Esophagus squamous epithelium (tissue), 4 donors: ENCODE measurements at regions not wholly inside any gene's neighbourhood (a gene's known extent, or its start where the extent isn't known, plus 50 kb on each side); places are given as distances from the start of the nearest gene placed in this dataset.

Experiments used
- CTCF ChIP-seq, 6 experiments: fragments of 450-650 bp in 4 of 6; fragments of 200-600 bp in 2 of 6; sonication (generic) in 2 of 6; IDR thresholded peaks; one replicate each; pipeline ENCODE4 v1.5.1; 2016 to 2019; ENCODE audit warnings: antibody characterized with exemption in 6 of 6, mild to moderate bottlenecking in 4 of 6, moderate library complexity in 4 of 6
- POLR2A ChIP-seq, 4 donors: fragments of 450-650 bp; IDR thresholded peaks; one replicate each; pipeline ENCODE4 v1.6.1; 2017; ENCODE audit warnings: antibody characterized with exemption in 4 of 4, mild to moderate bottlenecking in 4 of 4, moderate library complexity in 3 of 4

- TF ChIP-seq CTCF (IDR thresholded peaks at IDR 0.05), result no peak
- no peak for TF ChIP-seq POLR2A (IDR thresholded peaks at IDR 0.05)
Observed at GRCh38 chr2:138418453-138418852, 83.1 kb upstream of the SPOPL start.
